HEK293T (cell line): ENCODE measurements at regions not wholly inside any gene's neighbourhood (a gene's known extent, or its start where the extent isn't known, plus 50 kb on each side); places are given as distances from the start of the nearest gene placed in this dataset.

Experiments
- CTCF ChIA-PET: fragments of 350-600 bp; formaldehyde crosslinking; extraction: SDS; loops from one replicate; lab custom pipeline; 2021; ENCODE audit warnings: antibody characterized with exemption, inconsistent platforms; lab: Yijun Ruan, JAX
- POLR2A ChIA-PET: fragments of 350-600 bp; formaldehyde crosslinking; extraction: SDS; loops from one replicate; lab custom pipeline; 2020; ENCODE audit warnings: antibody characterized with exemption, inconsistent platforms; lab: Yijun Ruan, JAX
- DNase-seq: peaks from one replicate; pipeline ENCODE4 v3.0.0; 2012; ENCODE audit warnings: mixed read lengths; ENCODE audit errors: extremely low spot score
- ARNT ChIP-seq: fragments of 450-650 bp; IDR thresholded peaks from 2 replicates; pipeline ENCODE4 v1.6.1; 2017; ENCODE audit warnings: mild to moderate bottlenecking
- BHLHE40 ChIP-seq: fragments of 450-650 bp; IDR thresholded peaks from 2 replicates; pipeline ENCODE4 v1.6.1; 2016; ENCODE audit warnings: mild to moderate bottlenecking, moderate library complexity, borderline replicate concordance
- CTBP1 ChIP-seq: fragments of 450-650 bp; IDR thresholded peaks from 2 replicates; pipeline ENCODE4 v1.6.1; 2016; ENCODE audit warnings: borderline replicate concordance
- ELF4 ChIP-seq: fragments of 450-650 bp; IDR thresholded peaks from 2 replicates; pipeline ENCODE4 v1.6.1; 2017; ENCODE audit warnings: antibody characterized with exemption
- FOXA1 ChIP-seq: fragments of 450-650 bp; IDR thresholded peaks from 2 replicates; pipeline ENCODE4 v1.6.1; 2016; ENCODE audit warnings: mild to moderate bottlenecking
- FOXK2 ChIP-seq: fragments of 450-650 bp; IDR thresholded peaks from 2 replicates; pipeline ENCODE4 v1.6.1; 2016; ENCODE audit warnings: mild to moderate bottlenecking
- FOXM1 ChIP-seq: fragments of 450-650 bp; IDR thresholded peaks from 2 replicates; pipeline ENCODE4 v1.6.1; 2017; ENCODE audit warnings: mild to moderate bottlenecking, borderline replicate concordance
- HDGF ChIP-seq: fragments of 450-650 bp; IDR thresholded peaks from 2 replicates; pipeline ENCODE4 v1.6.1; 2017; ENCODE audit warnings: antibody characterized with exemption, borderline replicate concordance
- L3MBTL2 ChIP-seq: fragments of 450-650 bp; conservative IDR thresholded peaks from 2 replicates; pipeline ENCODE4 v1.6.1; 2016; ENCODE audit warnings: mild to moderate bottlenecking
- LEF1 ChIP-seq: fragments of 450-650 bp; IDR thresholded peaks from 2 replicates; pipeline ENCODE4 v1.6.1; 2017; ENCODE audit warnings: mild to moderate bottlenecking, borderline replicate concordance
- NFRKB ChIP-seq: fragments of 450-650 bp; IDR thresholded peaks from 2 replicates; pipeline ENCODE4 v1.6.1; 2016; ENCODE audit warnings: mild to moderate bottlenecking, moderate library complexity
- PKNOX1 ChIP-seq: fragments of 450-650 bp; IDR thresholded peaks from 2 replicates; pipeline ENCODE4 v1.6.1; 2016
- SP1 ChIP-seq: fragments of 450-650 bp; IDR thresholded peaks from 2 replicates; pipeline ENCODE4 v1.6.1; 2017
- SUZ12 ChIP-seq: fragments of 450-650 bp; IDR thresholded peaks from 2 replicates; pipeline ENCODE4 v1.6.1; 2016; ENCODE audit warnings: mild to moderate bottlenecking
- TARDBP ChIP-seq: fragments of 450-650 bp; IDR thresholded peaks from 2 replicates; pipeline ENCODE4 v1.6.1; 2016
- ZNF384 ChIP-seq: fragments of 450-650 bp; IDR thresholded peaks from 2 replicates; pipeline ENCODE4 v1.6.1; 2016

- ChIA-PET POLR2A (no interaction called here), CTCF (no interaction called here)
- no peak for DNase-seq
- TF ChIP-seq FOXK2 (no peak), PKNOX1 (no peak), L3MBTL2 (no peak), NFRKB (no peak), SP1 (no peak), ARNT (no peak), CTBP1 (no peak), ZNF384 (no peak), SUZ12 (no peak), LEF1 (no peak), FOXM1 (no peak), ELF4 (no peak), BHLHE40 (no peak), TARDBP (no peak), FOXA1 (no peak), HDGF (no peak)
These were observed 297.9 kb downstream of the BCL11B start for GRCh38 chr14:98974113-98974512.

- DNase-seq: no peak
- TF ChIP-seq LEF1 (no peak), SP1 (no peak)
- ChIA-PET POLR2A (no interaction called here), CTCF (no interaction called here)
These were observed 295.7 kb downstream of the BCL11B start for GRCh38 chr14:98976271-98976670.

GRCh38 chr14:98977451-98977850 lies 294.5 kb downstream of the BCL11B start:
- no peak for DNase-seq
- POLR2A ChIA-PET: no interaction called here
- TF ChIP-seq ZNF384: no peak
- CTCF ChIA-PET: no interaction called here

- TF ChIP-seq L3MBTL2: no peak
- no peak for TF ChIP-seq ELF4
- no peak for TF ChIP-seq HDGF
- no peak for TF ChIP-seq FOXM1
- TF ChIP-seq CTBP1: no peak
- TF ChIP-seq PKNOX1: no peak
- no peak for TF ChIP-seq FOXA1
- TF ChIP-seq BHLHE40: no peak
- TF ChIP-seq SP1: no peak
- TF ChIP-seq FOXK2: no peak
- TF ChIP-seq ARNT: no peak
- TF ChIP-seq SUZ12: no peak
- no peak for TF ChIP-seq LEF1
- TF ChIP-seq TARDBP: no peak
- no peak for TF ChIP-seq NFRKB
- no peak for TF ChIP-seq ZNF384
- ChIA-PET POLR2A (no interaction called here), CTCF (no interaction called here)
- DNase-seq: no peak
These were observed 289.0 kb downstream of the BCL11B start for GRCh38 chr14:98982986-98983385.

- DNase-seq: no peak
- TF ChIP-seq ELF4 (no peak), SUZ12 (no peak), FOXA1 (no peak), FOXK2 (no peak), LEF1 (no peak), BHLHE40 (no peak), ZNF384 (no peak), TARDBP (no peak), L3MBTL2 (no peak)
- POLR2A ChIA-PET: no interaction called here
- CTCF ChIA-PET: no interaction called here
These were observed 287.8 kb downstream of the BCL11B start for GRCh38 chr14:98984027-98984718.

- POLR2A ChIA-PET: no interaction called here
- CTCF ChIA-PET: no interaction called here
- TF ChIP-seq SP1 (no peak), ARNT (no peak), PKNOX1 (no peak), LEF1 (no peak), CTBP1 (no peak), ELF4 (no peak), ZNF384 (no peak), BHLHE40 (no peak), FOXA1 (no peak), L3MBTL2 (no peak), NFRKB (no peak), FOXM1 (no peak)
- no peak for DNase-seq
These were observed 287.3 kb downstream of the BCL11B start for GRCh38 chr14:98984719-98985041.

GRCh38 chr14:98993818-98994217 lies 278.2 kb downstream of the BCL11B start:
- no peak for TF ChIP-seq FOXA1
- no peak for TF ChIP-seq HDGF
- no peak for TF ChIP-seq SUZ12
- TF ChIP-seq LEF1: no peak
- no peak for TF ChIP-seq FOXK2
- TF ChIP-seq ELF4: no peak
- TF ChIP-seq ZNF384: no peak
- TF ChIP-seq BHLHE40: no peak
- no peak for TF ChIP-seq SP1
- TF ChIP-seq ARNT: no peak
- TF ChIP-seq FOXM1: no peak
- TF ChIP-seq TARDBP: no peak
- CTCF ChIA-PET: no interaction called here
- DNase-seq: no peak
- POLR2A ChIA-PET: no interaction called here
